ENCODE measurements at regions not wholly inside any gene's neighbourhood (a gene's known extent, or its start where the extent isn't known, plus 50 kb on each side); places are given as distances from the start of the nearest gene placed in this dataset.
A peak's percentile ranks its signal among the peaks of the same experiment; 100 is the strongest.
"Not testable (repeated sequence)": the region's sequence is repeated elsewhere in the genome, so short reads cannot be mapped to it uniquely, and the experiment has no call there.

DNA sequence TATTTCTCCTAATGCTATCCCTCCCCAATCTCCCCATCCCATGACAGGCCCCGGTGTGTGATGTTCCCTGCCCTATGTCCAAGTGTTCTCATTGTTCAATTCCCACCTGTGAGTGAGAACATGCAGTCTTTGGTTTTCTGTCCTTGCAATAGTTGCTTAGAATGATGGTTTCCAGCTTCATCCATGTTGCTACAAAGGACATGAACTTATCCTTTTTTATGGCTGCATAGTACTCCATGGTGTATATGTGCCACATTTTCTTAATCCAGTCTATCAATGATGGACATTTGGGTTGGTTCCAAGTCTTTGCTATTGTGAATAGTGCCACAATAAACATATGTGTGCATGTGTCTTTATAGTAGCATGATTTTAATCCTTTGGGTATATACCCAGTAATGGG is 51.3 kb upstream of the RIOK2 start:
- DNase-seq = not testable (repeated sequence)

DNA sequence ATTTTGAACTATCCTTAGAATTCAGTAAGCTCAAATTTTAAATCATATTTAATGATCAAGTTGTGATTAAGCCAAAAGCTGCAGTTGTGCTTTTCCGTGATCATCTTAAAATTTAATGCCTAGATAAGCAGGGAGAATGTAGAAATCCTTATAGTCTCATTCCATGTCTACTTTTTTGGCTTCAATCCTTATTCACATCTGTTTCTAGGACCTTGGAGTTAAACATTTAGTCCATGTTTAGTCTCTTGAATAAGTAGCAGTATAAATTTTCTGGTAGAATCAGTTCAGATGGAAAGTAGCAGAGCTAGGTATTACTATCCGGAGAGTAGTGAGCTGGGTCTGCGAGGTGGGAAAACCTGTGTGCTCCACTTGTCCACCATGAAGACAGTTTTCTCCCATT is 59.3 kb upstream of the RIOK2 start:
- DNase-seq = no peak

DNA sequence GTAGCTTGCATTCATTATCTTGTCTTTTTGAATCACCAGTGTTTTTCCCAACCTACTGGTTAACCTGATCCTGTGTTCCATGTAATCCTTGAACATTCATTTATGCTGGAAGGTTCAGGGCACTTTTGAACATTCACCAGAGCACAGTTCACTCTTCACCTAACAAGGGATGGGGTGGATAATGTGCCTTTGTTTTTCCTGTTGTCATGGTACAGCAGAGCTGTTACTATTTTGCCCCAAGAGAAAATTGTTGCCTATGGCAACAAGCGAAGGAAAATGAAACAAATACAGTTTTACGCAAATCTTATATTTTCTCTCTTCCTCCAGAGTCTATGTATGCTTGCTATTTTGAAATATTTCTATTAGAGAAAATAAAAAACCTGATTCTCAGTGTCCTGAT is 60.3 kb upstream of the RIOK2 start:
- DNase-seq = no peak

- no peak for DNase-seq
Observed at GRCh38 chr5:97245386-97245785, 62.3 kb upstream of the RIOK2 start.

DNA sequence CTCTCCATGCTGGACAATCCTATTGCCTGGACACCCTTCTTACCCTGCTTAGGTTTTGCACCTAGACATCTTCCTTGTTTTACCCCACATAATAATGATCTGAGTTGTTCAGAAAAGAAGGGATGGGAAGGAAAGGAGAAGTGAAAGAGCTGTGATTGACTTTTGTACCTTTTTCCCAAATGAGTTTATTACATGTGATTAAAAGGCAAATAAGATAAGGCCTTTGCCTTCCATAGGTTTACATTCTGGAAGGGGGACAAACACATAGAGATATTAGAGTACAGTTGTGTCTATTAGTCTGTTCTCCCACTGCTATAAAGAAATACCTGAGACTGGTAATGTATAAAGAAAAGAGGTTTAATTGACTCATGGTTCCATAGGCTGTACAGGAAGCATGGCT is 67.1 kb upstream of the RIOK2 start:
- DNase-seq = no peak

GRCh38 chr5:97266076-97266475 is 83.0 kb upstream of the RIOK2 start:
- no peak for DNase-seq

- DNase-seq = peak; percentile 78
Observed at GRCh38 chr5:97266576-97266975, 83.5 kb upstream of the RIOK2 start.

GRCh38 chr5:97267767-97268166 is 84.7 kb upstream of the RIOK2 start:
- no peak for DNase-seq

DNA sequence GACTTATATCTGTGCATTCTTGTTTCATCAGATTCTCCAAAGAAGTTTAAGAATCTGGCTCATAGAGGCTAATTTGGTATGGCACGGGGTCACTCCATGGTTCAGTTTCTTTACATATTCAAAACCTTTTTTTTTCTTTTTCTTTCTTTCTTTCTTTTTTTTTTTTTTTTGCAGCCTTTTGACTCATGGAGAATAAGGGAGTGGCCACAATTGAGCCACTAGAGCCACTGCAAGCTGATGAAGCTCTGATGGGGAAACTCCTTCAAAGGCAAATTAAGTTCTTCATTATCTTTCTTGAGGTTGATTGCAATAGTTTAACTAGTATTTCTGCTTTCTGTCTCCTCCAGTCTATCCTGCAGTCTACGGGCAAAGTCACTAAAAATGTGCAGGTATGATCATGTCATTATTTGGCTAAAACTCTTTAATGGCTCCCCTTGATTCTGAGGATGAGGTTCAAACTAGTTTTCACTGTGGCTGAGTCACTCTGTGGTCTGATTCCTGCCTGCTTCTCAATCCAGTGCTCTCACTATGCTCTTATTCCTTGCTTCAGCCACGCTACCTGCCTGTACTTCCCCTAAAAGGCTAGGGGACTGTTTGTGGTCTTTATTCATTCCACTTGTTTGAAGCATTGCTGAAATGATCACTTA is 93.5 kb upstream of the RIOK2 start:
- DNase-seq = no peak

GRCh38 chr5:97281257-97281656 is 98.2 kb upstream of the RIOK2 start:
- DNase-seq = no peak

- DNase-seq = no peak
Observed at GRCh38 chr5:97297063-97297703, 114.1 kb upstream of the RIOK2 start.

DNA sequence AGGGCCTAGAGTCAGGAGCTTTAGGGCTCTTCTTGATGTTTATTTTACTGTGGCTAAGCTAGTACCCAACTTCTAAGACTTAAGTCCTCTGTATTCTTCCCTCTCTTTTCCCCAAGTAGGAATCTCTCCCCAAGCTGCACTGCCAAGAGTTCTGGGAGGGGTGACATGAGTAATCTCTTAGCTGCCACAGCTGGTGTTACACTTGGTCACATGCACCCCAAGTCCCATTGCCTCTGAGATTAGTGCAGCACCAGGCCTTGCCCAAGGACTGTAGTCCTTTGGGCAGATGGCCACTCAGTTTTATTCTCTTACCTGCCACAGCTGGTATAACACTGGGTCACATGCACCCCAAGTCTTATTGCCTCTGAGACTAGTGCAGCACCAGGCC is 114.7 kb upstream of the RIOK2 start:
- no peak for DNase-seq

- DNase-seq = not testable (repeated sequence)
Observed at GRCh38 chr5:97301181-97301580, 118.1 kb upstream of the RIOK2 start.

- DNase-seq = no peak
Observed at GRCh38 chr5:97338729-97339128, 155.7 kb upstream of the RIOK2 start.

DNA sequence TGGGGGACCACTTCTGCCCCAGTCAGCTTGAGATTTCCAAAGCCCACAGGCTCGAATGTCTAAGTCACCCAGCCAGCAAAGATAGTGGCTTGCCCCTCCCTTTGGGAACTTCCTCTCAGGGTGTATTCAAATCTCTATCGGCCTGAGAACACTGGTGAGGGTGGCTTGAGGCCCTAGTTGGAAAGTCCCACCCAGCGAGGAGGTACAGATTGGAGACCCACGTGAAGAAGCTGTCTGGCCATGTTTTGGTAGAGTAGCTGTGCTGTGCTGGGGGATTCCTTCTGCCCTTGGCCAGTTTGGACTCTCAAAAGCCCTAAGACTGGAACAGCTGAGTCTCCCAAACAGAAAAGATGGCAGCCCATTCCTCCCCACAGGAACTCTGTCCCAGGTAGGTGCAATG is 172.7 kb upstream of the RIOK2 start:
- no peak for DNase-seq

- DNase-seq = no peak
Observed at GRCh38 chr5:97363577-97363976, 180.5 kb upstream of the RIOK2 start.

- DNase-seq = no peak
Observed at GRCh38 chr5:97364731-97365130, 181.7 kb upstream of the RIOK2 start.

DNA sequence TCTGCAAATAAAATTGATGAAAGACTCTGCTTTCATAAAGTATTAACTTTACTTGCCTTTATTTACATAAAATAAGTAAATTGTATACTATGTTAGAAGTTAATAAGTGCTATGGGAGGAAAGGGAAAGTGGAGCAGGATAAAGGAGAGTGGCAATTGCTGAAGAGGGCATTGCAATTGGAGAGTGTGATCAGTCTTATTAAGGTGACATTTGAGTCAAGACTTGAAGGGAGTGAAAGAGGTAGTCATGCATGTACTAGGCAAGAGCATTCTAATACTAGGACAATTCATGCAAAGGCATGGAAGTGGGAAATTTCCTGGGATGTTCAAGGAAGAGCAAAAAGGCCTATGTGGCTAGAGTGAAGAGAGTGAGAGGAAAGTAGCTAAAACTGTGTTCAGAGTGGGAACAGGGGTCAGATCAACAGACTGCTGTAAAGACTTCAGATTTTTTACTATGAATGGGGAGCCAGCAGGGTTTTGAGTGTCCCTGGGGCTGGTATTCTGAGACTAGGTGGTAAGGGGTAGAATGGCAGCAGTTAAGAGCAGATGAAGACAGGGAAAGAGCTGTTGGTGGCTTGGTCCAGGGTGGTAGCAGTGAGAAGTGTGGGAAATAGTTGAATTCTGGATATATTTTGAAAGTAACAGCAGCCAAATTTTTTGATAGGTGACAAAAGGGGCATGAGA is 182.3 kb upstream of the RIOK2 start:
- DNase-seq = no peak

DNA sequence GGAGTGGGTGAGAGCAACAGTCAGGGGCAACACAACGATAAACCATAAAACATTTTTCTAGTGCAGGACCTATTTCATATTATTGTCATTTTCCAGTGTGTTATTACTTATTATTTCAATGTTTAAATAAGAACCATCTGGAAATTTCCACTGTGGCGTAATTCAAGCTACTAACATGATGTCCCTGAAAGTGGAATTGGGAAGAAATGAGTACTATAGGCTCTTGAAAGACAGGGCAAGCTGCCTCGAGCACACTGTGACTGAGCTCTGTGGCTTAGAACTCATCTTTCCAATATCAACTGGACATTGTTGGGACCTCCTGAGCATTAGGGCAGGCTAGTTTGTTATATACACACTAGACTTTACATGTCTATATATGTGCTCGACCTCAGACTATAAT is 182.9 kb upstream of the RIOK2 start:
- no peak for DNase-seq

- no peak for DNase-seq
Observed at GRCh38 chr5:97375959-97376358, 192.9 kb upstream of the RIOK2 start.

DNA sequence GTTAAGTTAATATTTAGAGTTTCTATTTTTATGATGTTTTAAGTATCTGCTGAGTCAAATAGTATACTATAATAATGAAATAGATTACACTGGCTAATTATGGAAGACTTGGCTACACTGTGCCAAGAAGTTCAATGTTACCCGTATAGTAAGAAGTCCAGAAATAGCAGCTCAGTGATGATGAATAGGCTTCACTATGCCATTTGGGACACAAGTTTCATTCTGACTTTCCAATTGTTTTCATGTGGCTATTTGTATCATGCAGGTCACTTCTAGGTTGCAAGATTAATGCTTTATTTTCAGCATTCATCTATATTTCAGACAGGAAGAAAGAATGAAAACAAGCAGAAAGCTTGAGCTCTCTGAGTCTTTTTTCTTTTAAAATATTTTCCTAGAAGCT is 194.5 kb upstream of the RIOK2 start:
- DNase-seq = no peak

GRCh38 chr5:97383996-97384395 is 200.9 kb upstream of the RIOK2 start:
- no peak for DNase-seq

GRCh38 chr5:97388794-97389193 is 205.7 kb upstream of the RIOK2 start:
- DNase-seq = no peak

GRCh38 chr5:97400537-97400936 is 217.5 kb upstream of the RIOK2 start:
- no peak for DNase-seq

- DNase-seq = no peak
Observed at GRCh38 chr5:97405941-97406340, 222.9 kb upstream of the RIOK2 start.
